GM21528 (cell line): ENCODE measurements at regions not wholly inside any gene's neighbourhood (a gene's known extent, or its start where the extent isn't known, plus 50 kb on each side); places are given as distances from the start of the nearest gene placed in this dataset.

ENCODE experiments used
- ATAC-seq: cut with Tn5 transposase; IDR thresholded peaks from one replicate; pipeline ENCODE4 v1.9.1; 2021; ENCODE audit warnings: mild to moderate bottlenecking, moderate library complexity; ENCODE audit not compliant: unreplicated experiment, low FRiP score

DNA sequence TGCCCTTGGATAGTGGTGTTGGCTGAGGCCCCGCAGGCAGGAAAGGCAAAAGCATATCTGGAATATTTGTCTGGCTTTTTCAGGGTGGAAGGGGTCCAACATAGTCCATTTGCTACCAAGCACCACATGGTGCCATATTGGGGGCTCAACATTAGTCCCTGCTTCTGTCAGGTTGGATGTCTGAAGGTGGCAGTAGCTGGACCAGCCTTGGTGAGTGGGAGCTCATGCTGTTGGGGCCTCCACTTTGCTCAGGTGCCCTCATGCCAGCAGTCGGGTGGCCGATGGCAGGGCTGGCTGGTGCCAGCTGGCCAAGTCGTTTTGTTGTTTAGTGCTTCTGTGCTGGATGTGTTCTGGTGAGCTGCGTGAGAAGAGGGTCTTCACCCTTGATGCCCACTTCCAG is 135.3 kb downstream of the PAPOLA start:
- ATAC-seq = no peak

DNA sequence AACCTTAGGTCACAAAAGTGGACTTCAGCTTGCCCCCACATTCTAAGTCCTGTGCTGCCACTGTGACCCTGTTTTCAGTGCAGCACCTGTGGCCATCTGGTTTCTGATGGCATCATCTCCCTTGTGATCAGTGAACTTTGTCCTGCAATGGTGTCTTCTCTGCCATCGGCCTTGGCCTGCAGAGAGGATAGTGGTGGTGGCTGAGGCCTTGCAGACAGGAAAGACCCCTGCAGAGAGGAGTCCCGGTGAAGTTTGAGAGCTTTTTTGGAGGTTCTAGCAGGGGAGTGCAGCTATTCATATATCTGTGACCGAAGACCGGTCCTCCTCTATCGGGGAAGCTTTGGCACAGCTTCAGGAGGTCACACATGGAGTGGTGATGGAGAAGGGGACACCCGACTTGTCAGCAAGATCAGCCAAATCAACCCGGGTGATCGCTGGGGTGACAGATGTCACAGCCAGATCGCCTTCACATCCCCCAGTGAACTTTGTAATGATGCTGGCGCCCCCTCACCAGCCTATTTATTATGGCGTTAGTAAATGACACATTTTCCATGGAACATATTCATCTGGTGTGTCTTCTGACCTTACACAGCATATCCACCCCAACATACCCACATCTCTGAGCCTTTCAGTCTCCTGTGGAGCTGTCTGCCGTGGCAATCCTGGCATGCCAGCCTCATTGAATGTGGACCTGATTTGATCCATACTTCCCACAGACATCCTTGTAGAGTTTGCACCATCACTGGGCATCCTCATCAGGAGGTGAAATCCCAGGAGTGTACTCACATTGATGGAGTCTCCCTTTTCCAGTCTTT is 136.1 kb downstream of the PAPOLA start:
- ATAC-seq = no peak

DNA sequence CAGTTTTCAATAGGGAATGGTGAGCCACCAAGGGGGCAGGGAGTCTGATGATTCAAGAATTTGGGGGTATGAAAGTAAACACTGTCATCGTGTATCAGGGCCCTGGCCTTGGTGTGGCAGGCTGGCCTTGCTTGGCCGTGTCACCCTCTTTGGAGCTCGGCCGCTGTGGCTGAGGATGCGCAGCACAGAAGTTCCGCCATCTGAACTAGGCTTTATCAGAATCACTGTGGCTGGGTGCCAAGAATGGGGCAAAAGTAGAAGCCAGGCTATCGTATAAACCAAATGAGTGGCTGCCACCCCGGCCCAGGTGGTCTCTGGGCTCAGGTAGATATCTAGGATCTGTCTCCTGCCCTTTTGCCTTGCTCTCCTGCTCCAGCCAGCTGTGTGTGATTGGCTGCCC is 137.4 kb downstream of the PAPOLA start:
- ATAC-seq = no peak

- ATAC-seq = no peak
These were observed 146.5 kb downstream of the PAPOLA start for GRCh38 chr14:96648506-96649326.

GRCh38 chr14:96649327-96649601 is 147.1 kb downstream of the PAPOLA start:
- ATAC-seq = no peak

GRCh38 chr14:96653597-96653996 is 143.6 kb upstream of the VRK1 start:
- ATAC-seq = no peak

DNA sequence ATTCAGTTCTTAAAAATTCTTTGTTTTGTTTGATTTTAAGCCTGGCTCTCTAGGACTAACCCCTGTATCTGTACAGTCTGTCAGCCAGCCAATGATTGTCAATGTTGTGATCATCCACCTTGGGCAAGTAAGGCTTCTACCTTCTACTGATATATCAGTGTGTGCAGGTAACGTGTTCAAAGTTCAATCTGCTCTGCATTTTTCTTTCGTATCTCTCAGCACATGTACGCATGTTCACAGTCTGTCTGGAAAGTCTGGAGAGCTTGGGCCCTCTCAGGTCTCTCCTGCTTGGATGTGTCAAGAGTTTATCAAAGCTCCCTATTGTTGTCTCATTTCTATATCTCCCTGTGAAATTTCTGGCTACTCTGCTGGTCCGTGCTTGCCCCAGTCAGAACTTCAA is 138.6 kb upstream of the VRK1 start:
- no peak for ATAC-seq

- no peak for ATAC-seq
These were observed 137.1 kb upstream of the VRK1 start for GRCh38 chr14:96660123-96660522.

DNA sequence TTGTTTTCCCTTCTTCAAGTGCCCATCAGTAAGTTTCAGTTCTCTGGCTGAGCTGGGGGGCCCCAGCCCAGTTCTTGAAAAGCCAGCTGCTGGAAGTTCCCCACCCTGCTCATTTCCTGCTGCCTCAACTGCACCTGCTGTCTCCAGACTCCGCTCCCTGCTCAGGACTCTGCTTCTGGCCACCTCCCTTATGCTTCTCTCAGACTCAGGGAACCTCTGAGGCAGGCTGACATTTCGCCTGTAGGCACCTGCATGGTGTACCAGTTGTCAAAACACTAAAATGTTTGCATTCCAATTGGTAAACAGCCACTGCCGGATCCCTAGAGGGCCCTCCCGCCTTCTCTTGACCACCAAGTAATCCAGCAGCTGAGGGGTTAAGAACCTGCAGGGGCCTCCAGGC is 136.5 kb upstream of the VRK1 start:
- no peak for ATAC-seq

- ATAC-seq = no peak
These were observed 135.8 kb upstream of the VRK1 start for GRCh38 chr14:96661244-96661969.

DNA sequence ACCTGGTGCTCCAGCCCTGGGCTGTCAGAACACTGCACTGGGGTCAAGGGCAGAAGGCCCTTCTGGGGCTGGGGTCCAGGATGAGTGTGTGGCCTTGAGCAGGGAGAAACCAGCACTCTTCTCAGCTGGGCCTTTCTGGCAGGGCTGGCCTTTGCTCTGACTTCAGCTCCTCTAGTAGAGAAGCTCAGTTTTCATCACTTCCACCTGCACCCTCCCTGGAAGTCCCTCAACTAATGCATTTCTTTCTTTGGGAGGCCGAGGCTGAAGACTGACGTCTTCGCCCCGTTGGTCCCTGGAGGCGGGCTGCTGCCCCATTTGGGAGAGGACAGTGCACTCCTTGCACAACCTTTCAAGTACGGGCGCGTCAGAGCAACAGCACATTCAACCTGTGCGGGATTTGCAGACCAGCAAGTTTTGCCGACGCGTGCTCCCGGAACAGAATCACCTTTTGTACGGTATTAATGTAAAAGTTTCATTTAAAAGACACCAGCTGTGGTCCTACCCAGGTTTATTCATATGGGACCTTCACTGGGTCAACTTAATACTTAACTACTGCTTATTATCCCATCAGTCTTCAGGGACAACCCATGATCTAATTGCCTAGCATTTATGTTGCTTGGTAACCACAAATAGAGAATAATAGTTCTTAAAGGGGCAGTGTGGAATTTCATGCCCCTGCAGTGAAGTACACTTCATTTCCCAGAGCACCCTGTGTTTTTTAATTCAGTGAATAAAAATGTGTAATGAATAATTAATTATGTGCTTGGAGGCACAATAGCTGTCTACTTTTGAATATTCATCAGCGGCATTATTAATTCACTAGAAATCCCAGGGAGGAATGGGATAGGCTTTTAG is 134.8 kb upstream of the VRK1 start:
- no peak for ATAC-seq

GRCh38 chr14:96663076-96663475 is 134.1 kb upstream of the VRK1 start:
- no peak for ATAC-seq

DNA sequence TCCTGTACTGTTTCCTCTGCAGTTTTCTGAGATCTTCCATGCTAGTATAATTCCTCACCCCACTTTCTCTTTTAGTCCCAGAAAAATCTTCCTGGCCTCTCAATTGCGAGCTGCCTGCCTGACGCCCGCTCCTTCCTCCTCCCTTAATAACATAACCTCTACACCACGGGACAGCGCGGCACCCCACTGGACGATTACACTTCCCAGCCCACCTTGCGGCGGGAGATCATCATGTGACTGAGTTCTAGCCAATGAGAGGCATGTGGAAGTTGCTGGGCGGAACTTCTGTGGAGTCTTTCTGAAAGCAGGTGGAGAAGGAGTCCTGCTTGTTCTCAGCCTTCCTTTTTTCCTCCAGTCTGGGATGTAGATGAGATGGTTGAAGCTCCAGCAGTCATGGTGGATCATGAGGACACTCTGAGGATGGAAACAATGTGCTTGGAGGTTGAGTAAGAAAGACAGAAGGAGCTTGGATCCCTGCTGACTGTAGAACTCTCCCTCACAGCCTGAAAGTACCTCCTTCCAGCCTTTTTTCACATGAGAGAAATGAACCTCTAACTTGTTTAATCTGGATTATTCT is 133.6 kb upstream of the VRK1 start:
- ATAC-seq = no peak

- no peak for ATAC-seq
These were observed 131.1 kb upstream of the VRK1 start for GRCh38 chr14:96666088-96666487.

GRCh38 chr14:96670391-96670790 is 126.8 kb upstream of the VRK1 start:
- no peak for ATAC-seq

- no peak for ATAC-seq
These were observed 126.0 kb upstream of the VRK1 start for GRCh38 chr14:96671218-96671617.

DNA sequence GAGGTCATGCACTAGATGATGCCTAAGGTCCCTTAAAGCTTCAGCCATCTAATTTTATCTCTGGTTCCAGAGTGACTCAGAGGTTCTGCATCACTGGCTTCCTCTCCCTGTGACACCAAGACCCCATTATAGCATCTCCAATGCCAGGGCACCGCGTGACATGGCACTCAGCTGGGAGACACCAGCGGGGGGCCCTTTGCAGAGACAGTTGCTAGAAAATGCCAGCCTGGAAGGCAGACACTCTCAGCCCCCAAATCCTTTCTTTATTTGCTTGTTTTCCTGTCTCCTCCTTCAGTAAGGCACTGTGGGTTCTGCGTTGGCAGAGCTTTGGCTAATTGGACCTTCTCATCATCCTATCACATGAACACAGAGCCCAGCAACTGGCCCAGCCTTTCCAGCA is 123.5 kb upstream of the VRK1 start:
- ATAC-seq = no peak

GRCh38 chr14:96674121-96674520 is 123.1 kb upstream of the VRK1 start:
- no peak for ATAC-seq

DNA sequence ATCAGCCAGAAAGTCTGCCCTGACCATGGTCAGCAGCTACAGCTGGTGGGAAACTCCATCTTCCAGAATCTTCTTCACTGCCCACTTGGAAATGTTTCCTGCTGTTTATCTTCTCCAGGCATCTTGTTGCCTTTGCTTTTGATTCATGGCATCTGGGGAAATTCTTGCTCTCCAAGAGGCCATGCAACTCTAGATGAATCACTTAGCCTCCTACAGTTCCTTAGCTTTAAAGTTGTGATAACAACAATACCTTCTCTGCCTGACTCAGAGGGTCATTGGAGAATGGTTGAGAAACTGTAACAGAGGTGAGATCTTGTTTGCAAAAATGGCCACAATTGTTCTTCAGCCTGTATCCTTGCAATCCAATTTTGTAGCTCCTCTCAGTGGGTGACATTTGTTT is 121.0 kb upstream of the VRK1 start:
- ATAC-seq = no peak

DNA sequence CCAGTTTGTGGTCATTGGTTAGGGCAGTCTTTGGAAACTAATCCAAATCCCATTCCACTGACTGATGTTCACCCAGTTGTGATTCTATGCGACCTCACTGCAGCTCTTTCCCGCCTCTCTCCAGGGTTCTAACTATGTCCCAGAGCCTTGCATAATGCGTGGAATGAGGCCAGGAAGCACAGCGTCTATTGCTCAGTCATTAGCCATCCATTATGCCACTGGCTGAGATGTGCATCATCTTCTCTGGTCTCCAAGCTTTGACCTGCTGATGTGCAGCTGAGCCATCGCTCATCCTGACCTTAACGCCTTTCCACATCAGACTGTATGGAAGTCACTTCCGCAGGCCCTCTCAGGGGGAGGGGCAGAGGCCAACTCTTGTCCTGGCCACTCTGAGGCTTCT is 115.4 kb upstream of the VRK1 start:
- no peak for ATAC-seq
